Fibroblast of the aortic adventitia (primary cell): ENCODE measurements at regions not wholly inside any gene's neighbourhood (a gene's known extent, or its start where the extent isn't known, plus 50 kb on each side); places are given as distances from the start of the nearest gene placed in this dataset.
A peak's percentile ranks its signal among the peaks of the same experiment; 100 is the strongest.

ENCODE experiments used
- DNase-seq: peaks from one replicate; pipeline ENCODE4 v3.0.0-alpha.2; 2010; ENCODE audit warnings: low read depth
- H3K4me3 ChIP-seq: 2 replicates; pipeline ENCODE4 v1.5.1; 2011; ENCODE audit warnings: low read depth, mild to moderate bottlenecking, control low read depth, low read length, moderate library complexity
- CTCF ChIP-seq: IDR thresholded peaks from 2 replicates; pipeline ENCODE4 v1.5.1; 2011; ENCODE audit warnings: mild to moderate bottlenecking, low read length, control low read depth, inconsistent platforms; ENCODE audit not compliant: insufficient read depth

GRCh38 chr14:101472518-101472849 is 88.8 kb upstream of the DIO3 start:
- no peak for DNase-seq
- TF ChIP-seq CTCF: no peak
- H3K4me3 ChIP-seq: no peak overlapping the region

GRCh38 chr14:101473045-101473729 is 88.1 kb upstream of the DIO3 start:
- TF ChIP-seq CTCF: no peak
- no peak for DNase-seq
- H3K4me3 ChIP-seq: no peak overlapping the region

GRCh38 chr14:101473795-101474562 is 87.3 kb upstream of the DIO3 start:
- TF ChIP-seq CTCF: no peak
- H3K4me3 ChIP-seq: no peak overlapping the region
- DNase-seq: no peak

- no peak overlapping the region for H3K4me3 ChIP-seq
- TF ChIP-seq CTCF: no peak
- DNase-seq: no peak
These were observed 86.5 kb upstream of the DIO3 start for GRCh38 chr14:101474563-101475455.

GRCh38 chr14:101475456-101476257 is 85.6 kb upstream of the DIO3 start:
- H3K4me3 ChIP-seq: no peak overlapping the region
- DNase-seq: peak; percentile 85
- TF ChIP-seq CTCF: no peak

GRCh38 chr14:101476258-101476915 is 84.9 kb upstream of the DIO3 start:
- DNase-seq: no peak
- H3K4me3 ChIP-seq: no peak overlapping the region
- no peak for TF ChIP-seq CTCF
